Stimulated activated CD4-positive, alpha-beta T cell treated with anti-CD3 and anti-CD28 coated beads, Interleukin-1b, Interleukin-23, amount 100 ng/mL, for 4 hours (primary cell): ENCODE measurements at regions not wholly inside any gene's neighbourhood (a gene's known extent, or its start where the extent isn't known, plus 50 kb on each side); places are given as distances from the start of the nearest gene placed in this dataset.
A peak's percentile ranks its signal among the peaks of the same experiment; 100 is the strongest.

ENCODE experiments used
- DNase-seq, 2 donors: peaks; one replicate each; pipeline ENCODE4 v3.0.0-alpha.2; 2020; ENCODE audit warnings: low read depth in 2 of 2

DNA sequence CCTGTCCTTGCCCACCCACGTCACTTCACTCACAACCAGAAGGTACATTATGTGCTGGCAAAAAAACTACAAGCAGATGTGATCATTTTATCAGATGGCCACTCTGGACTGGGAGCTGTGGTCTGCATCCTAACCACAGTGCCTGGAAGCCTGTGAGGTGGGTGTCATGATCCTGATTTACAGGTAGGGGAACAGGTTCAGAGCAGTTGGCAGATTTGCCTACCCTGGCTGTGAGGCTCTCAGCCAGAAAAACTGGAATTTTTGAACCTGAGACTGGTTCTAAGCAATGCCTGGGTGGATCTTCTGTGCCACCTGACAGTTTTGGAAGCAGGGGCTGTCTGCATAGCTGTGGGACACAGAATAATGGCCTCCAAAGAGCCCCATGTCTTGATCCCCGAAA lies 150.8 kb downstream of the SYF2 start:
- DNase-seq = no peak

DNA sequence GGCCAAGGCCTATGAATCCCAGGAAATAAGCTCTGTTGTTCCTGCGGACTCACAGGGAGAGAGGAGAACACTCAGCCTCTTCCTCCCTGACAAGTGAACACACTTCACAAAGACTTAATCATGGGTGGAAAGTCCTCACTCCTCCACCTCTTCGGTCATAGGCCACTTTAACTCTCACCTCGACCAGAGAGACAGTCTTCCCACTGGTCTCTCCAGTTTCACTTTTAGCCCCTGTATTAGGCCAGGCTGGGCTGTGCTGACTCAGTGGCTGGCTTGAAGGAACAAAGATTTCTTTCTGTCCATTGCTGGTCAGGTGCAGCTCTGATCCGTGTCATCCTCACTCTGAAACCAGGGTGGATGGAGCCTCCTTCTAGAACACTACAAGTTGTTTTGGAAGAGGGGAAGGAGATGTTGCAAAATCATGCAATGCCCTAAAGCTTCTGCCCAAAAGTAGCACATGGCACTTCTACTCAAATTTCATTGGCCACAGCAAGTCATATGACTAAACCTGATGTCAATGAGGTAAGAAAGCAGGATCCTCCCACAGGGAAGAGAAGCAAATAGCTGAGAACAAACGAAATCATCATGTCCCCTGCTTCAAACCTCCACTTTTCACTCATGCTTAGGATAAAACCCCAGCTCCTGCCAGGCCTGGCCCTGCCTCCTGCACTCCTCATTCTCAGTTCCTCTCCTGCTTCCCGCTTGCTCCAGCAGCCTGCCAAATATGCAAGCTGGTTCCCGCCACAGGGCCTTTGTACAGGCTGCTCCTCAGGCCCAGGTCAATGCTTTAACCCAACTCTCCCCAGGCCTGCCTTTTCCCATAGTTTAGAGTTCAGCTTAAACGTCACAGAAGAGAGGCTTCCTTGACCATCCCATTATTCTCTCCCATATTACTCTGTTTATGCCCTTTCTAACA lies 150.5 kb upstream of the RUNX3 start:
- no peak for DNase-seq

DNA sequence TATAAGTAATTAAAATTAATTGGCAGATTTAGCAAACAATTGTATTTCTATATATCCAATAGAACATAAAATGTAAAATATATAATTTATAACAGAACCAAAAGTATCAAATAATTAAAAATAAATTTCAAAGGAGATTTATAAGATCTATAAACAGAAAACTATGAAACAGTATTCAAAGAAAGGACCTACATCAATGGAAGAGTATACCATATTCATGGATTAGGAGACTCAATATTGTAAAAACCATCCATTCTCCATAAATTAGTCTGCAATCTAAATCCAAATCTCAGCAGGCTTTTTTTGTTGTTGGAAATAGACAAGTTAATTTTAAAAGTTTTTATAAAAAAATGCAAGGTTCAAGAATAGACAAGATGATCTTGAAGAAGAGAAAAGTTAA lies 149.0 kb upstream of the RUNX3 start:
- no peak for DNase-seq

DNA sequence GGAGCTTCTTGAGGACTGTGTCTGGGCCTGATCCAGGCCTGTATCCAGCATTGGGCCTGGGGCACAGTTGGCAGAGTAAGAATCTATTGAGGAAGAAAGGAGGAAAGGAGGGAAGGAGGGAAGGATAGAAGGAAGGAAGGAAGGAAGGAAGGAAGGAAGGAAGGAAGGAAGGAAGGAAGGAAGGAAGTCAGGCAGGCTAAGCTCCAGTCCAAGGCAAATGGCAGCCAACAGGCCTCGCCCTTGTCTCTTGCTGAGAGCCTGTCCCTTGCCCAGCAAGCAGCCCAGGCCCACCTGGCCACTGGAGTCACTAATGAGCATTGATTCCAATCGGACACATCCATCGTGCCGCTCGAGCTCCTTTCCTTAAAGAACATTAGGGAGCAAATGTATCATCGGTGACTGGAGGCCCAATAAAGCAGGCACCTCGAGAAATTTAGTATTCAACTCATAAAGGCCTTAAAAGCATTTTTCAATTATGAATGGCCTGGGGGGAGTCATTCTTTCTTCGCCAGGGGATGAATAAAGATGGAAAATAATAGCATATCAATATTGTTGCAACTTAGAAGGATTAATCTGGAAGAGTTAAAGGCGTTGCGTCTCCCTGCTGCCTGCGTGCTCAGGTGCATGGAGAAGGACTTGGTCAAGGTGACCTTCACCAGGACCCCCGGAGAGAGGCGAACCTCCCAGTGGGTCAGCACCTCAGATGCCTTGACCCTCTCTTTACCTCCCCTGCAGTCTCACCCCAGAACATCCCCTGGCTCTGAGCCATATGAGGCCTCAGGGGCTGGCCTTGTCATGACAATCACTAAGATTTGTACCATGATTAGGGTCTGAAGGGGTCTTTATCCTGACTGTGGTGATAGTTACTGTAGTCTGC lies 144.5 kb upstream of the RUNX3 start:
- no peak for DNase-seq

DNA sequence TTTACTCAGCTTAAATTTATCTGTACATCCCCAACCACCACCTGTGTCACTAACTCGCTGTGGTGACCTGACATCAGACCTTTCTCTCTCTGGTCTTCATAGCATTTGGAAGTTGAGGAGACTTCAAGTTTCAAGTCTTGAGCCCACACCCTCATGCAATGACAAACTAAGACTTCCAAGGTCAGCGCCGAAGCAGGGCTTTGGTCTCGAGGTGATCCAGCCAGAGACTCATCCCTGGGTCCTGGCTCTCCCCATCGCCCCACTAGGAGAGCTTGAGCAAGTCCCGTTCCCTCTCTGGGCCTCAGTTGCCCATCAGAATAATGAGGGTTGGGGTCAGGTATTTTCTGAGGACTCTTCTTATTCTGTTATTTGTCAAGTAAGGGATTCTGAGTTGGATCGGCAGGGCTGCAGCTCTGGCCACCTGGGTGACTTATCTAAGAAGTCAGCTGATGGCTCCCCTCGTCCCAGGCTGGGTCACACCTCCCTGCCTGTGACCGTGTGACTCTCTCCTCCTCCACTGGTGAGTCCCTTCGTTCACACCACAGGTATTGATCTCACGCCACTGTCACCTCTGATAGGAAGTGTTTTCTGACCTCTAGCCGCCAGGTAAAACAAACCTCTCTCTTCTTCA lies 143.7 kb upstream of the RUNX3 start:
- DNase-seq = no peak

DNA sequence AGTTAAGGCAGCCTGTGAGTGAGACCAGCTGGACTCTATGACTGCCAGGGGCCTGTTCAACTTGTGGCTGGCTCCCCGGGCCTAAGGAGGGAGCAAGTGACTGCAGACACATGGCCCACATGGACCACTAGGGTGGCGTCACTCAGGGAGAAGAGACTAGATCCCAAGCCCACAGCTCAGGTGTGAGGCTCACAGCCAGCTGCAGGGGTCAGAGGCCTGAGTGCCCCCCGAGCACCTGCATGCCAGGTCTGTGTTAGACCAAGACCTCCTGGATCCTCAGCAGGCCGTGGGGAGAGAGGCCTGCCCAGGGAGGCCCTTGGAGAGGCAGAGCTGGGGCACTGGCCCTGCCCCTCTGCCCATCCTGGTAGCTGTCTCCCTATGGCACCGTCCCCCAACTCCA lies 142.4 kb upstream of the RUNX3 start:
- no peak for DNase-seq

DNA sequence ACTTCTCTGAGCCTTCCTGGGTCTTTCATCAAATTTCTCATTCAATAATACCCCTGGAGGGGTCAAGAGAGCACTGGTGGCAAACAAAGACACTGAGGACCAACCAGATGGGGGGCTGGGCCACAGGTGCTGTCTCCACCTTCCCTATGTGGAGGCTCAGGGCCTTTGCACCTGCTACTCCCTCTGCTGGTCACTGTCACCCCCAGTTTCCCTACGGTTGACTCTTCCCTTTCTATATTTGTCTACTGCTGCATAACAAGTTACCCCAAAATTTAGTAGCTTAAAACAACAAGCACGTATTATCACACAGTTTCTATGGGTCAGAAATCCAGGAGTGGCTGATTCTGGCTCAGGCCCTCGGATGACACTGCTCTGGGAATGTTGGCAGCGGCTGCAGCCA lies 138.8 kb upstream of the RUNX3 start:
- DNase-seq = peak in 1 of 2 donors; percentile 8

DNA sequence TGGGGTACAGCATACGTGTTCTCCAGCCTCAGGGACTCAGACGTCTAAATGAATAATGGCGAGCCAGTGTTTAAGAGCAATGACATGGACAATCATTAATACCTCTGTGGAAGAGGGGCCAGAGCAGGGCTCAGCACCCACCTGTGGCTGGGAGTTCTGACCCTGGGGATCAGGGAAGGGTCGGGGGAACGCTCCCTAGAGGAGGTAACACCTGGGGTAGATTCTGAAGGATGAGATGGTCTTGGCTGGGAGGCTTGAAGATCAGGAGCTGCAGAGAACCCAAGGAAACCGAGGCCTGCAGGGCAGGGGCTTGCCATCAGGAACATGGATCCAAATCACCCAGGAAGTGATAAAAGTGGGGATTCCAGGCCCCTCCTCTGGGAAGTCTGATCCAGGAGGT lies 138.2 kb upstream of the RUNX3 start:
- no peak for DNase-seq

DNA sequence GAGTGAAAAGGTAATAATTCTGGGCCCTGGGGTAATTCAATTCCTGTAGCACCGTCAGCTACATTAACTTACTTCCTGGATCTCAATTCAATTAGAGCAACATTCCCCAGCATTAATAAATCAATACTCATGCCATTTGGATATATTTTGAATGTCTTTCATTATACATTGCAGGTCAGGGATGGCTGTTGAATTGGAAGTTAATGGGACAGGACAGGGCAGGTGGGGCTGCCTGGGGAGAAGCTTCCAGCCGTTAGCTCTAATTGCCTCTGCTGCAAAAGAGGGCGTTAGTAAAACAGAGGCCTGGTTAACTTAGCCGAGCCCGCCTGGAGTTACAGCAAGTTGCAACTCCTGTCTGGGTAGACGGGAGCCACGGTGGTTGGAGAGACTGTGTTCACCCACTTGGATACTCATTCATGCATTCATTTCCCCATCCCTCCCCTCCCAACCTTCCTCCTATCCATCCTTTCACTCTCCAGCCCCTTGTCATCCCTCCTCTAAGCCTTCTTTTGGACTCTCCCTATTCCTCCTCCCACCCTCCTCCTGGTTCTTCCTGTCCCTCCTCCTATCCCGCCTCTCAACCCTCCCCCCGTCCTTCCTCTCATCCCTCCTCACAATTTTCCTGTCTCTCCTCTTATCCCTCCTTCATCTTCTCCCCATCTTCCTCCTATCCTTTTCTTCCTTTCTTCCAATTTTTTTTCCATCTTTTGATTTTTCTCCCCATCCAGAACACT lies 137.6 kb upstream of the RUNX3 start:
- no peak for DNase-seq

DNA sequence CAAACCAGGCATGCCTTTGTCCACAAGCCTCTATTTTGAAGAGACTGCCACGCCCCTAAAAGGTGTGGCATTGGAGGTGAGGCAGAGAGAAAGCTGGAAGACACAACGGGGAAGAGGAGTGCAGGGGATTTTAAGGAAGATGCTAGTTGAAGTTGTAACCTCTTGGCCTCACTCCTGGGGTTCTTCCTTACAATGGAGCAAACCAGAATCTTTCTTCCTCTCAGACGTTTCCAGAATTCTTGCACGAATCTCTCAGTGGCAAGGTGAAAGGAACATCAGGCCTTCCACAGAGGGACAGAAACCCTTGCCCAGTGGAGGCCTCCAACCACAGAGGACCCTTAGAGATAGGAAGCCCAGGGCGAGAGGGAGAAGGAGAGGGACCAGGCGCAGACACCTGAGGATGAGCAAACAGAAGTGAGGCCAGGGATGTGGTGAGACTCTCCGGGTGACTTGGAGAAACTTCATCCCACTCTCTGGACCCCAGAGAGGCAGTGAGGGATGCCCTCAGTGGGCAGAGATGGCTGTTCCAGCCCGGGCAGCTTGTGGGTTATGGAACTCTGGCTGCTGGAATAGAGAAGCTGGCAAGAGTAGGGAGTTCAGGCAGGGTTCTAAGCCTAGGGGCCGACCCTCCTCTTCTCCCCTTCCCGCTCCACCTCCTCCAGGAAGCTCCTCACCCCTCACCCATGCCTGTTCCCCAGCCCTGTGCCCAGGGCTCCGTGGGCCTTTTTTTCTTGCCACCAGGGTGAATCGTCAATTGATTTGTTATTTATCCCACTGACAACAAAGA lies 136.8 kb upstream of the RUNX3 start:
- DNase-seq = no peak

DNA sequence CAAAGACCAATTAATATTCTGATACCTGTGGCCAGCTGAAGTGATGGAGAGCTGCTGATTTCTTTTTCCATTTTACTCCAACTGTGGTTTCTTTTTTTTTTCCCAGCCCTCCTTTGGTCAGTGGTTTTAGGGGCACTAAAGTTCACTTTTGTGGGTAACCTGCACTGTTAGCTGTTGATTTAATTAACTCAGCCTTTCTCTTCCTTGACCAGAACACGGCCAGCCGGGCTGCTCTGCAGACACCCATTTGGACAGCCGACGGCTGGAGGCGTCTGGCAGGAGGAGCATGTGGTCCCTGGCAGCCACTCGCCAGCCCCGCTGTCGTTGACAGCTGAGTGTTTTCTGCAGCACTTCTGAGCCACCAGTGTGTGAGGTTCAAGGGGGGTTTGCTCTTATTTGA lies 136.2 kb upstream of the RUNX3 start:
- no peak for DNase-seq

DNA sequence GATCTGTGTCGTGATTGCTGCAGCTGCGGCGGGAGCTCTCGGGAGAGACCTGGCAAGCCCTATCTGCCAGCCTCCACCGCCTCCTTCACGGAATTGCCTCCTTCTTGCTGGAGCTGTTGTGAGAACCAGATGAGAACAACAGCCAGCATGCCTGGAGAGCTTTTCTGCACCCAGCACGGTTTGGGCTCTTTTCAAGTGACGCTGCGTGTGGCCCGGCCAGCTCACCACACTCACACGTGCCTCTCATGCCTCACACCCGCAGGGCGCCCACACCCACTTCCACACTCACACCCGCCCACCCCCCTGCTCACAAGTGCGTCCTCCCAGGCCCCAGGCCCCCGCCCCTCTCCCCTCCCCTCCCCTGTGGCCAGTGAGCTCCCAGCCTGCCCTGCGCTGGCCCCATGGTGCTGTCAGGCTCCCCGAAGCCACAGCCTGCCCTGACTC lies 135.7 kb upstream of the RUNX3 start:
- DNase-seq = no peak

DNA sequence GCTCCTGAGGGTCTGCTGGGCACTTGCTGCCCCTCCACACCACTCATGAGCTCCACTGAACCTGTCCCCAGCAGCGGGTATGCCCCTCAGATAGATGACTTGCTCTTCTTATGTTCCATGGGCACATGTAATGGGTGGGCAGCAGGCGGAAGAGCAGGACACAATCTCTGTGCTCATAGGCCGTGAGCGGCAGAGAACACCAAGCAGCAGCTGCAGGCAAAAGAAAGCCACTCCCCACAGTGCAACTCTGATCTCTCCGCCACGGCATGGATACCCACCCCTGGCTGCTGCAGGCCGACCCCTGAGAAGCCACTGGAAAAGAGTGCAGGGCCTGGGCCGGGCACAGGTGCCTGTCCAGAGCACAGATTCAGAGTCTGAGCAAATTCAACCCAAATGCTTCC lies 135.2 kb upstream of the RUNX3 start:
- DNase-seq = no peak

DNA sequence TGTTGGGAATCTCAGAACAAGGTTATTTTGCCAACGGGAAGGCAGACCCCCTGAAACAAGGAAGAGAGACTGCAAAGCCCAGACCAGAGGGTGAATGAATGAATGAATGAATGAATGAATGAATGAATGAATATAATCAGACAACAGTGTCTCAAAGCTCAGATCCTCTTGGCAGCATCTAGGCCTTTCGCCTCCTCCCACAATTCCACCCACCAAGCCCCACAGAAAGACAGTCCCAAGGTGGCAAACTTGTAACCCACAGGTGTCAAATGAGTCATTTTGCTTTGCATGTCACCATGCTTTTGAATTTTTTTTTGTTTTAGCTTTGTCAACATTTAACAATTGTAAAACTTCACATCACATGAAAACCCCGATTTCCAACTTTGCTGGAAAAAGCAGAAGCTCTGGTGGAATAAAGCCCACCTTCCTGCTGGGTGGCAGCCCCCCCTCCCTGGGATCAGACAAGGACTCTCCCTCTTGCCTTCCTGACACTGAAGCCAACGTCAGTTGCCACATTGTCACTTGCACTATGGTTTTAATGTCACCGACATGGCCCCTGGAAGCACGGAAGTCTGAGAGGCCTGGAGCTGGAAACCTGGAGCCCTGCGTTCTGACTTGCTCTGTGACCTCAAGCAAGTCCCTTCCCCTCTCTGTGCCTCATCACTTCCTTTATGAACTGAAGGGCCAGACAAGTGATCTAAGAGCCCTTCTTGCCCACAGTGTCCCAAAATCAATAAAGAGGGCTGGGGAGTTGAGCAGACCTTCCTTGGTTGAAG lies 134.6 kb upstream of the RUNX3 start:
- no peak for DNase-seq

DNA sequence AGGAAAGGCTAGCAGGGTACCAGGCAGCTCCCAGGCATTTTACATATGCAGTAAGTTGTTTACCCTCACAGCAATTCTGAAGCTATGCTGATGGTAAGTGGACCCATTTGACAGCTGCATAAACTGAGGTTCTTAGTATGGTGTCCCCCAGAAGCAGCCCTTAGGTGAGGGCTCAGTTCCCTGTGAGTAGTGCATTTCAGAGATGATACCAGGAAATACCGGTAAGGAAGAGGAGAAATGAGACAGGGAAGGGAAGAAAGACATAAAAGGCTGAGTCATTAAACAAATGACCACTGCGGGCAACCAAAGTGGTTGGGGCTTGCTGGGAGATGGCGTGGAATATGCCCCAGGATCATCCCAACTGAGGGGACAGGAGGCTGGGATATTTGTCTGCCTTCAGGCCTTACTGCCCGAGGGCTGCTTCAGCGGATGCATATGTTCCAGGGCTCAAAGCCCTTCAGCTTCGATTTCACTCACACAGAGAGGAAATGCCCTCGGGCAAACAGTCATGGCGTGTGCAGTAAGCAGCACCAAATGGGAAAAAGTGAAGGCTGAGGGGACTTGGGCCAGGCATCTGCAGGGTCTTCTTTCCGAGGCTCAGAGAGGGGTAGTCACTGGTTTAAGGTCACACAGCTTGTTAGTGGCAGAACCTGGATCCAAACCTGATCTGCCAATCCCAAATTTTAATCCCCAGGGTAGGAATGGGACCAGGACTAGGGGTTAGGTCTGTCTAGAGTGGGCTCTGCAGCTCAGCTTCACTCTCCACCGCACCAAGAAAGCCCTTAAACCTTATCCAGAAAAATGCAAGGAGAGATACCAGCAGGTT lies 133.7 kb upstream of the RUNX3 start:
- DNase-seq = no peak

DNA sequence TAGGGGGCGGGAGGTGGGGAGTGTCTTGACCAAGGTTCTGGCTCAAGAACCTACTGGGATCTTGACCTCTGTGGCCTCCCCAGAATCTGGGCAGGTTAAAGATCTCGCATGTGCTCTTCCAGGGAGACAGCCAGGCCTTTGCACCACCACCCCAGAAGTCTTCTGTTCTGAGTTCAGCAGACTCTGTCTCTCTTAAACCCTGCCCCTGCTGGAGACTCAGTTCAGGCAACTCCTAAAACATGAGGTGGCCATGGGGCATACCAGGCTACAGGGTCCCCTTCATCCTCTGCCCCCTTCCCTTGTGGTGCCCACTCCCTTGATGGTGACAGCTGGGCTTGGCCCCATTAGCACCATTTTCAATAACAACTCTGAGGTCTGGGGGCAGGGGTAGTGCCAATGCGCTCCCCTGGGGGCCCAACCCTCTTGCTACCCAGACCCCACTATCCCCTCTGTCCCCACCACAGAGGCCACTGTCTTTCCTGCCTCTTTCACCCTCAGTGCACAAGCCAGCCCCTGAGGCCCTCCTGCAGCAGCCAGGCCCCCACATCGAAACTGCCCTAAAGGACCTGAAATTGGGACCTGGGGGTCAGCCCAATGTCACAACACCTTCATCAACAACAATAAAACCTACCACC lies 132.7 kb upstream of the RUNX3 start:
- no peak for DNase-seq

DNA sequence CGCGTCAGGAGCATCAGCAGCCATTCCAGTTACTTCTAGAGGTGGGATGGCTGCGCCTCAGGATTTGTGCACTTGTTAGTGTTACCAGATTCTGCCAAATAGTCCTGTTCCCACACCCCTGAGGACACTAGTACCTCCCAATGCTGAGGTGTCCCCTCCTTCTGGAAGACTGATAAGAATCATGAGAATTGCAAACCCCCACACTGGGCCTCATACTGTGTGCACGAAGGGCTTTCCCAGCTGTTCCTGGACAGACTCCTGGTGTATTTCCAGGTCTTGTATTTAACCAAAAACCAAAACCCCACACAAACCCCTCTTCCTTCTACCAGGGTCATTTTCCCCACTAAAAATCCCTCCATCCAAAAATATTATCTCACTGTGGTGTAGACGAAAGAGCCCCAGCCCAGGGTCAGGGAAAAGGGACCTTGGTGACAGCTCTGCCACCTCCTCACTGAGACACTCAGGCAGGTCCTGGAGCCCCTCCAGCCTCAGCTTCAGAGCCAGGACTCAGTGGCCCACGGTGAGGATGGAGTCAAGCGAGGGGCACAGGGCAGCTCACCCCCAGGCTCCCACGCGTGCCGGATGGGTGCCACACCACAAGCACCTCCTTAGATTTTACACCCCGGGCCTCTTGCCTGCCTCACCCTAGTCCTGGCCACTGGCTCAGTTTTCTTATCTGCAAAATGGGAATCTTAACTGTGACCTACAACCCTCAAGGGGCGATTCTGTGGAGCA lies 131.4 kb upstream of the RUNX3 start:
- DNase-seq = no peak

DNA sequence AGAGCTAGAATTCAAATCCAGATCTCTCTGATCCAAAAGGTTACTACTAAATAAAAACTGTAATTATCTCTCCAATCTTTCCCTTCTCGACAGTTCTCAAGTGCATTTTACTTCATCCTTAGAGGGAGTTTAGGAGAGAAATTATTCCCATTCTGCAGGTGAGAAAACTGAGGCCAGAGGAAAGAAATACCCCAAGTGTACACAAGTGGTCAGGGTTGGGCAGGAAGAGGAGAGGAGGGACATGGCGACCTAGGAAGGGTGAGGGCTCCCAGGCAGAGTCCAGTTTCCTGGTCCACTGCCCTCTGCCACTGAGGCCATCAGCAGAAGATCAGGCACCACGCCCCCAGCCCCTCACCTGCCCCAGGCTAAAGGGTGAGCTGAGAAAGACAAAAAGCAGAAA lies 127.1 kb upstream of the RUNX3 start:
- DNase-seq = no peak
